HS-5 (cell line): ENCODE measurements at regions not wholly inside any gene's neighbourhood (a gene's known extent, or its start where the extent isn't known, plus 50 kb on each side); places are given as distances from the start of the nearest gene placed in this dataset.
A peak's percentile ranks its signal among the peaks of the same experiment; 100 is the strongest.

Source experiments
- DNase-seq: peaks from one replicate; pipeline ENCODE4 v3.0.0-alpha.2; 2012; ENCODE audit warnings: low read depth

DNA sequence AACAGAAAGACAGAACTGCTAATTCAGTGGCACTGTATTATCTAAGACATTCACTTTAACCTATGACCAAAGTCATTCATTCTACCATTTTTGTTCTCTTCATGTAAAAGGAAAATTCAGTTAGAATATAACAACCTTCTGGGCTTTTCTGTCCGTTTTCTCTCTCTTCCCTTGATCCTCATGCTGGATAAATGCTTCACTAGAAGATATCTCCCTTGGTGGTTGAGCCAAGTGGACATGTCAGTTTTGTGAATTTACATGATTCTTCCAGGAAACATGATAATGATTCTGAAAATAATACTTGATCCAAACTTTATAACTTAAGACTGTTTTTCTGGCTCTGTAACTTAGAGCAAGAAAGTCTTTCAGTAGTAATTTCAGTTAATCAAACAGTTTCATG is 1012.2 kb downstream of the SQOR start:
- no peak for DNase-seq

DNA sequence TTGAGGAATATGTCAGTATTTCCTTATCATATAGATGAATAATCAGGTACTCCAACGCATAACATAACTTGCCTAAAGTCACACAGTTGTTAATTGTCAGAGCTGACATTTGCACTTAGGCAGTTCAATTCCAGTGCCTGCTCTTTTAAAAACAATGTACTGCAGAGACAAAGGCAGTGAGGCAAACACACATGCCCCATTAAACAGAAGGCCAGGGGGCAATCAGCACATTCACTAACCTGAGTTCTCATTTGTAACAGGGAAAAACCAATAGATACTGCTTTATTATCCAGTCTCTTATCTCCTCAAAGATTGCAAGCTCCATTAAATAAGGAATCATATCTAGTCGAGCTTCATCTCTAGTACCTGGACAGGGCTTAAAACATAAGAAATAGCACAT is 1017.4 kb downstream of the SQOR start:
- DNase-seq: no peak

DNA sequence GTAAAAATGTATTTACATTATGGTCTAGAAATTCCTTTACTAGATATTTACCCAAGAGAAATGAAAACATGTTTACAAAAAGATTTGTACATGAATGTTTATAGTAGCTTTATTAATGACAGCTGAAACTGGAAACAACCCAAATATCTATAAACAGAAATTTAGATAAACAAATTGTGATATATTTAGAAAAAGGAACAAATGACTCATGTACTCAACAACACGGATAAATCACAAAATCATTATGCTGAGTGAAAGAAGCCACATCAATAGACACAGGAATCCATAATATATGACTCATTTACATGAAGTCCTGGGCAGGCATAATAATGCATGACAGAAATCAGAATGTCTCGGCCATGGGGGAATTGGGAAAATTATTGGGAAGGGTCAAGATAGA is 1020.2 kb downstream of the SQOR start:
- peak; percentile 2 for DNase-seq

DNA sequence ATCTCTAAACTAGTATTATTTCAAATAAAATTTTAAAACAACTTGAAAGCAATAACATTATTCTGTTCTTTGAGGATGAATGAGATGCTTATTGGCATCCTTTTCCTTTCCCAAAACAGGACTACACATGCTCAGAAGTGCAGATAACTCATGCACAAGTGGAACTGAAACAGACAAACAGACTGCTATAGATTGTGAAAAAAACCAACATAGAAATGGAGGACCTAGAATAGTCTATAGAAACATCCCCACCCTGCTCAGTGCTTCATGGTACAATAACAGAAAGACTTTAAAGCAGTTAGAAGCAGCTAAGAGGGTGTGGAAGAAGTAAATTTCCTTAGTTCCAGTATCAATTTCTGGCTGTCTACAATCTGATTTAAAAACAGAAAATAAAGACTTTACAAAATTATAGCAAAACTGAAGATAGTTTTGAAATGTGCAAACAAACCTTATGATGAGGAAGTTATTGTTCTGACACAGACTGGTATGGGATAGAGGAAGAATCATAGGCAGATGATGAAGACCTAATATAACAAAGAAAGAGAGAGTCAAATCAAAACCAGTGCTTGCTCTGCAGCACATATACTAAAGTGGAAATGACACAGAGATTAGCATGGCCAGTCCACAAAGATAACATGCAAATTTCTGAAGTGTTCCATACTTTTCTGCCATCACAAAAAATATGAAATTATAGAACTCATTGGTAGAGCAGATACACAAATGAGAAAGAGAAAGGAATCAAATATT is 1025.4 kb downstream of the SQOR start:
- no peak for DNase-seq

DNA sequence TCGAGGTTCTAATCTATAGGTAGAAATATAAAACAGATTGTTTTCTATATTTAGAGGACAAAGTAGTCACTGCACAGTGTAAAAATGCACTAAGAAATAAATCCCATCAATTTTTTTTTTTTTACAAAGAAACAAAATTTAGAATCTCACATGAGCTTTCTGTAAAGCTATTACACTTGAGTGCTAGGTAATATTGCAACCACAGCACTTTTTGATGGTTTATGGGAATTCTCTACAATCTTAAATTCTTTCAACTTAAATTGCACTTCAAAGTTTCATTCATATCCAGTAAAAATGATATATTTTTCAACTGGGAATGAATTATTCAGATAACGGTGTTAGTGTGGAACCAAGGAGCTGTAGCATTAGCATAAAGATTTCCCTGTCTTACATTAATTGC is 1035.4 kb downstream of the SQOR start:
- DNase-seq: no peak

DNA sequence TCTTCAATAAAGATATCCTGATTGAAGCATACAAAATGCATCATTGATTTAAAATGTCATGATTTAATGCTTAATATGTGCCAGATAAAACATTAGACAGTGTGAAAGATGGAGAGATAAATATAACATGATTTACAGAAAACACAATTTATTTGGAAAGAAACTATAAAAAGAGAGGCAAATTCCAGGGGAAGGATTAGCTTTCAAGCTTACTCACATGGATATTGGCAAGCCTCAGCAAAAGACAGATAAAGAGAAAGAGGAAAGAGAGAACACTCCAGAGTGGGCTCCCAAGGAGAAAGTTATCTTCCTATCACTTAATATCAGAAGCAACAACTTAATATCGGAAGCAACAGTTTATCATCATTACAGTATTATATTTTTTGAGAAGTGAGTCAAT is 1036.5 kb downstream of the SQOR start:
- DNase-seq: no peak

DNA sequence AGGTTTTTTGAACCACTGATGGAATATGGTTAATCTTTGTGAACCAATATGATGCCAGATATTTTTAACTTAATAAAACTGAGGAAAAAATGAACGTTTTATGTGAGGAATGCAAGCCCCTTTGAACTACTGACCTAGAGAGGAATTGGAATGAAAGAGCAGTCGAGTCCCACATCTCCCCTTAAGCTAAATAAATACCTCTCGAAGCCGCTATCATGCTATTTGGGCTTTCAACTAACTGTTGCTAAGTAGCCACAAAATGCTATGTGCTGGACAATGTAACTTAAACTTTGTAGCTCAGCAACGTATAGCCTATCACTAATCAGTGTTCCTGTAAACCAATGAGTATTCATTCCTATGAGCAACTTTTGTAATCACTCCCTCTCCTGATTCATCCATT is 1037.2 kb downstream of the SQOR start:
- no peak for DNase-seq

DNA sequence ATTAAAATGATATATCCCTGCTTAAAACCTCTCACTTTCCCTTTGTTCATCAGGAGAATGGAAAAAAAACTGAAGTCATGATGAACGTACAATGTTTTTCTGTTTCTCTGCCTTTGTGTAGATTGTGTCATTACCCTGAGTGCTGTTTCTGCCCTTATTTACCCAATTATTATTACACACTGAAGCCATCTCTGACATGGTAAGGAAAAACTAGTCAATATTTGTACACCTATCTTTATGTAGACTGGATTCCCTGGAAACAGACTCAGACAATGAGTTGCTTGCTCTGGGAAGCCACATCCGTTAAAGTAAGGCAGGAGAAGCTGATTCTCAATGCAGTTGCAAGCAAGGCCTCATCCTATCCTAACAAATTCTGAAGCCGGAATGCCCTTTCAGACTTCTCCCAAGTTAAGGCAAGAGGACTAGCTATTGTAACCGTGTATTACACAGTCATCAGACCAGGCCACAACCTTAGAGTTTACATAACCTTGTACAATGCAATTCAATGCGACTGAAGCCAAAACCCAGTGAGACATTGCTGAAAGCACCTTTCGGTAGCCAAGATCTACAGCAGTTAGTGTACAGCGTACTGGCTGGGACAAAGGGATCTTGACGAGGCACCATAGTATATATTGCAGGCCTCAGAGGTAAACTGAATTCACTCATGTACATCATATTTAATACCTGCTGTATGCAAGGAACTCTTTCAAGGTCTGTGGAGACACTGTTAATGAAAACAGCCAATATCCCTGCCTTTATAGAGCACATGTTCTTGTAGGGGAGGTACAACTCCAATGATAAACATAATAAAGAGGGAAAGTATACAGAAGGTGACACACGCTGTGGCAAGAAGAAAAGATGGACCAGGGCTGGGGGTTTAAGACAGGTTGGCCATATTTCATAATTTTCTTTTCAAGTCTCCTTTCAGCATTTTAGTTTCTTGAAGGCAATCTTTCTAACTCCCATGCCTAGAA is 1040.8 kb upstream of the SEMA6D start:
- DNase-seq: no peak

DNA sequence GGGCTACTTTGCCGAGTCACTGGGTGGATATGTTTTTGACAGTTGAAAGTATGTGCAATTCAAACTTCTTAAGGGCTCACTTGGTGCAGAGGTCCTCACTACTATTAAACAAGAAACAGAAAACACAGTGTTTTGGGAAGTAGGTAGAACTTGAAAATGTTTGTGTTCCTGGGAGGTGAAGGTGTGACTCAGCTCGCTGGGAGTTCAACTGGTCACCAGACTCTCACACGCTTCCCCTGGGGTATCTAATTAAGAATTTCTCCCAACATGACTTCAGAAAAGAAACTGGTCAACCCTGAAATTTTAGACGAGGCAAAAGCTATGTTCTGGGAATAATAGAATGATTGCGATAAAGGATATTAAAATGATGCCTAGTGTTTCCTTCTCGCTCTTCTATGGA is 1039.8 kb upstream of the SEMA6D start:
- DNase-seq: no peak

DNA sequence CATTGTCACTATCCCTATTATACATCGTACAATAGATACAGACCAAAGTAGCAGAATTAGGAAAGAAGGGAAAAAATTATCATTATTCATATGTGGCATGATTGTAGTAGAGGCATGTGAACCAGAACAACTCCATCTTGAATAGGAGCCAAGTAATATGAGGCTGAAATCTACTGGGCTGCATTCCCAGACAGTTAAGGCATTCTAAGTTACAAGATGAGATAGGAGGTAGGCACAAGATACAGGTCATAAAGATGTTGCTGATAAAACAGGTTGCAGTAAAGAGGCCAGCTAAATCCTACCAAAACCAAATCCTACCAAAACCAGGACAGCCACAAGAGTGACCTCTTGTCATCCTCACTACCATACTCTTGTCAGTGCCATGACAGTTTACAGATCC is 1035.4 kb upstream of the SEMA6D start:
- DNase-seq: no peak

DNA sequence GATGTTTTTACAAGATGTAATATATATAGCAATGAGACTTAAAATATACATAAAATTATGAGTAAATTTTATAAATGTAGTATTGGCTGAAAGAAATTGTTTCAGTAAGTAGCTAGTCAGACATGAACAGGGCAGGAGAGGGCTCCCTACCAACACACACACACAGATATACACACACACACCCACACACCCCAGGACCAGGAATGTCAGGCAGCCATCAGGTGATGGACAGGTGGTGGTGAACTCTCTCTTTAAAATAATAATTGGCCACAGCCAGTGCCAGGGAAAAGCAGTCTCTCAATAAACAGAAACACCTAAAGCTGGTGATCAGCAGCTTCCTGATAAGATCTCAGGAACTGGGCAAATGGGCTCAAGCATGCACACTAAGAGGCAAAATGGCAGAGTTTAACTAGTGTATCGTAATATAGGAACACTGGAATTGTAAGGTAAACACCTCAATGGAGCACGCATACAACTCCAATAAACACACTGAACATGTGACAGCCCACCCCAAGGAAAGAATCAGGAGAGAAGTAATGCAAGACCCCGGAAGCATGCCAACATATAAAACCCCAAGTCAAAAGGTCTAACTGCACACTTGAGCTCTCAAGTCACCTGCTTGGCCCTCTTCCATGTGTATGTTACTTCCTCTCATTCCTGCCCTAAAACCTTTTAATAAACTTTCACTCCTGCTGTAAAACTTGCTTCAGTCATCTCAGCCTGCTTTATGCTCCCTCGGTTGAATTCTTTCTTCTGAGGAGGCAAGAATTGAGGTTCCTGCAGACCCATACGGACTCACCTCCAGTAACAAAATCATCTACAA is 1034.1 kb upstream of the SEMA6D start:
- DNase-seq: no peak

DNA sequence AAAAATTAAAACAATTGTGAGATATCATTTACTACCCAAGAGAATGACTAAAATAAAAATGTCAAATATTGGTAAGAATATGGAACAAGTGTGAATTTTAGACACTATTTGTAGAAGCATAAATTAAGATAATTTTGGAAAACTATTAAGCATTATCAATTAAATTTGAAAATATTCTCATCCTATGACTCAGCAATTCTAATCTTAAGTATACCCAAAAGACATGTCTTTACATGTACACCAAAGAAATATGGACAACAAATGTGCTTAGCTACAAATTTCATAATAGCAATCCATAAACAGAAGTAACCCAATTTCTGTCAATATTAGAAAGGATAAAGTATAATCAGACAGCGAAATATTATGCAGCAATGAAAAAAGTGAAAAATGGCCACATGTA is 1032.2 kb upstream of the SEMA6D start:
- no peak for DNase-seq

DNA sequence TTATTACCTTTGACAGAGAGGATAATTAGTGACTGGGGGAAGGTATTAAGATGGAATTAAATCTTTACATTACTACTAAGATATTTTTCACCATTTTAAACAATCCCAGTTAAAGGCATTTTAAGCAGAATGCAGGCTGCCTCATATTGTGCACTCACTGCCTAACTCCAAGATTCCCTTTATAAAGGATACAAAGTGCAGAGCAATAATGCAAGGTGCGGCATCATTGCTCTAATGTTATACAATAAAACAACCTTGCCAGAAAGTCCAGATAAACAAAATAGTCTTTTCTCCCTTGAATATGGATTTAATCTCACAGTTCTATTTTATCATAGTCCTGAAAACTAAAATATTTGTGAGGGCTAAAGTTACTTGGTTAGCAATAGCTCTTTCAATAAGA is 1031.6 kb upstream of the SEMA6D start:
- no peak for DNase-seq

DNA sequence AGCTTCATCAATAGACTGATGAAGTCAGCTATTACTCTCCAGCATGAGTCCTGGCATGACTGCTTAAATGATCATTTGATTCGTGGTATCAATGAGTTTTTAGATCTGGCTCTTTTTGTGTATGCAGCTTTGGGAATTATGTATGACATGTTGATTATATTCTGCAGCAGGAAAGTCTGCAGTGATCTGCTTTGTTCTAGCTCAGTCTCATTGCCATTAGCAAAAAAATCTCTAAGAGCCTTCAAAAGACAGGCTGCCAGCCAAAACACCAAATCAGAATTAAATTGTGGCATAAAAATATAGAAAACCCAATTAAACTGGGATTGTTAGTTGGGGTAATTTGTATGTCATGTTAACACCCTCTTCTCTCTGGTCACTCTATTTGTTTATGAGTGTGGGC is 1021.0 kb upstream of the SEMA6D start:
- DNase-seq: no peak

DNA sequence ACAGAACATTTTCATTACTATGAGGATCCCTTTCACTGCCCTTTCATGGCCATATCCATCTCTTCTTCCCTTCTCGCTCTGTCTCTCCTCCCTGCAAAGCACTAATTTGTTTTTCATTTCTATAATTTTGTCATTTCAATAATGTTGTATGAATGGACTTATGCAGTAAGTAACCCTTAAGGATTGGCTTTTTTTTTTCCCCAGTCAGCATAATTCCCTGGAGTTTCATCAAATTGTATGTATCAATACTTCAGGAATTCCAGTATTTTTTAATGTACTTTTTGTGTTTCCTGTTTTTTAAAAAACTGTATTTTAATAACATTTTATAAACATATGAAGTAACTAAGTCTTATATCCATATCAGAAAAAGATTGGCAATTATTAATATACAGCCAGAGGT is 1016.0 kb upstream of the SEMA6D start:
- no peak for DNase-seq

DNA sequence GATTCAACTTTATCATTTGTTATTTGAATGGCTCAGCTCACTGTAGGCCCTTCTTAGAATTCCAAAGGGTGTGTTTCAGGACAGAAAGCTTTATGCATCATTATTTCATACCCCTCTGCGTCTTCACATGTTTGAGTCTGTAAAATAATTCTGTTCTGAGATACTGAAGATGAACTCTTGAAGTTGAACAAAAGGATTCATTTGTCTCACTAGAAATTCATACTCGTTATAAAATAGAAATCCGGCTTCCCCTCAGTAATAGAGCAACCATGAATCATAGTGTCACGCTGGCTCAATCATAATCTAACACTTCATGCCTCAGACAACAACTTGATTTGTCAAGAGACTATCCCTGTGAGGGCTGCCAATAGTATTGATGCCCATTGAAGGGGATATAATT is 1015.4 kb upstream of the SEMA6D start:
- no peak for DNase-seq

DNA sequence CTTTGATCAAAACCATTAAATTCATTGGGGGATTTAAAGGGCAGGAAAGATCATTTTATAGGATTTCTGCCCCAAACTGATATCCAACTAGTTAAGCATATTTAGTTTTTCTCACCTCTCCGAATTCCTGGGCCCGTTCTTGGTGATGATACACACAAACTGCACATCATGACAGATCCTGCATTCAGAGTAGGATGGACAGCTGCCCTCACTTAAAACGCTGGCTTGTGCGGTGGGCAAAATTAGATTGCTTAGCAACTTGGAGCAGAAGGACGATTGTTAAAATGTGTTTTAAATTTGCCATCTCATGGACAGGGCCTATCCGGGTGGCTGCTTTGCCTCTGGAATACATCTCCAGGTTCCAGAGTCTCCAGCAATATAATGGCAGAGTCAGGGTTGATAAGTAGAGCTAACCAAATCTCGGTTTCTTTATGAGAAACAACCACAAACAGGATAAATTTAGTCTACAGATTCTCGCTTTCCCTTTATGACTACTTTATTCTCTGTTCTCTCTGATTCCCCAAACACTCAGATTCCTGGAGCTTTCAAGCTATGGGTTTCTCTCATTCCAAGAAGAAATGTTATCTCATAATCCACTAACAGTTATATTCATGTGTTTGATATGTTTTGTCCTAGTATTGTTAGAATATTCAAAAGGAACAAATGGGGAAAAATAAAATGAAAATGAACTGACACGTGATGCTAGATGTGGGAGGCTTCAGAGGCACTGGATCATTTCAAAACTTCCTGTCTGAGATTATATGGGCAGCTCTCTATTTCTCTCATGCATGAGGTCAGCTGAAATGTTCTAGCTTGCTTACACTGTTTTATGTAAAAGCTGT is 1014.1 kb upstream of the SEMA6D start:
- no peak for DNase-seq

DNA sequence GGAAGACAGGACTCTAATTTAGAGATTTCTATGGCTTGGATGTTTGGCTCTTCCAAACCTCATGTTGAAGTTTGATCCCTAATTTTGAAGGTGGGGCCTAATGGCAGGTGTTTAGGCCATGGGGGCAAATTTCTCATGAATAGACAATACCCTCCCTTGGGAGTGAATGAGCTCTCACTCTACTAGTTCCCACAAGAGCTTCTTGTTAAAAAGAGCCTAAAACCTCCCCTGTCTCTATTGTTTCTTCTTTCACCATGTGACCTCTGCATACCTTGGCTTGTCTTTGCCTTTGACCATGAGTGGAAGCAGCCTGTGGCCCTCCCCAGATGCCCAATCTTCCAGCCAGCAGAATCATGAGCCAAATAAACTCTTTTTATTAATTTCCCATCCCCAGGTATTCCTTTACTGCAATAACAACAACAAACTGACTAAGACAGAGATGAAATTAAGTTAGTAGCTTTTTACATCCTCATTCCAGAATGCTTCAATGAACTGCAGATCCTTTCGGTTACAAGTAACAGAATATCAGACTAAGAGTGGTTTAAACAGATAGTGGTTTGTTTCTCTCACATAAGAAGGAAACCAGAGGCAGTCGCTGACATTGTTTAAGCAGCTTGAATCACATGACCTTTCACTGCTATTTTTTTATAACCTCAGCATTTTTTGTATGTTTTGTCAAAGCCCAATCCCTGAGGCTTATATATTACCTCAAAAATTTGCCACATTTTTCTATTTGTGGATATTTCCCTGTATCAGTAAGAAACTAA is 1013.3 kb upstream of the SEMA6D start:
- no peak for DNase-seq

DNA sequence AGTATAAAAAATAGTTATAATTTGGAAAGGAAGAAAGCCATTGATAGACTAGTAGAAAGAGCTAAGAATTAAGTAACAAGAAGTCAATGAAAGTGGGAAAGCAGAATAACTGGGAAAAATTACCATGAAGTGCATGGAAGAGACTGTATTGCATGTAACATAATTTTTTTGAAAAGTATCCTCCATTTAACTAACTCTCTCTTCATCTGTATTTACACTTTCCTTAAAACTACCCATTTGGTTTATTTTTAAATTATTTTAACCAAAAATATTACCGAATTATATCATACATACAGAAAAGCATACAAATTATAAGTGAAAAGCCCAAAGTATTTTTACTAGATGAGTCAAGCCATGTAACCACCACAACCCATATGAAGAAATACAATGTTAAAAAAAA is 1009.9 kb upstream of the SEMA6D start:
- DNase-seq: no peak

DNA sequence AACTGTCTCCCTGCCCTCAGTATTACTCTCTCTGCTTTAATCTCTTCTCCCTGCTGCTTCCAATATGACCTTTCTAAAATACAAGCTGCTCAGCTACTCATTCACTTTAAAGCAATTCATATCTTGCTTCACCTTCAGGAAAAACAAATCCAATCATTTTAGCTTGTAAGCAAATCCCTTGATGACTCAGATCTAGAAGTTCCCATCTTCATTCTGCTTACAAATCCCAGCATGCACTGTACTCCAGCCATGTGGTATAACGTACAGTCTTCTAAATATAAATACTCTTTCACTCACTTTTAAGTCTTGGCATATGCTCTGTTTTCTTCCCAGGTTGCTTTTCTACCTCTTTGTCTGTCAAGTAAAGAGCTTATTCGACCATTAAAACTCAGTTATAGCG is 1009.1 kb upstream of the SEMA6D start:
- DNase-seq: no peak
